B cell (primary cell): ENCODE measurements at regions not wholly inside any gene's neighbourhood (a gene's known extent, or its start where the extent isn't known, plus 50 kb on each side); places are given as distances from the start of the nearest gene placed in this dataset.
"Not testable (repeated sequence)": the region's sequence is repeated elsewhere in the genome, so short reads cannot be mapped to it uniquely, and the experiment has no call there.

Experiments used
- ATAC-seq: fragments of 200-7000 bp; cut with Tn5 transposase; one replicate; pipeline ENCODE4 v1.10.0; 2021; ENCODE audit warnings: low read depth, mild to moderate bottlenecking, moderate number of reproducible peaks, moderate library complexity
- CTCF ChIA-PET: fragments of 350-600 bp; sonication (Branson Sonifier 250); formaldehyde crosslinking; loops from one replicate; lab custom pipeline; 2021; ENCODE audit warnings: antibody characterized with exemption, inconsistent platforms; lab: Charles Lee
- POLR2A ChIA-PET: fragments of 350-600 bp; sonication (Branson Sonifier 250); formaldehyde crosslinking; loops from one replicate; lab custom pipeline; 2021; ENCODE audit warnings: antibody characterized with exemption; lab: Charles Lee
- DNase-seq: peaks from one replicate; pipeline ENCODE4 v3.0.0; 2013
- H2AFZ ChIP-seq: 2 replicates; pipeline ENCODE4 v1.6.1; 2012; ENCODE audit warnings: mild to moderate bottlenecking, low read depth, low read length; ENCODE audit not compliant: insufficient read depth, poor library complexity, severe bottlenecking
- H3K27ac ChIP-seq, 2 donors: 1 replicate in 1 of 2; 2 replicates in 1 of 2; pipeline ENCODE4 v1.5.1; 2012 to 2013; ENCODE audit warnings: low read length in 2 of 2, mild to moderate bottlenecking in 2 of 2, moderate library complexity in 1 of 2
- H3K27me3 ChIP-seq, 4 experiments: fragments of 200-600 bp in 1 of 4; sonication (generic) in 1 of 4; replicated peaks in 1 of 4; 1 replicate in 2 of 4; 2 replicates in 2 of 4; pipeline versions ENCODE4 v1.6.1 to v1.7.0; 2013 to 2016; ENCODE audit warnings: low read length in 3 of 4, mild to moderate bottlenecking in 2 of 4, mixed read lengths in 1 of 4, moderate library complexity in 1 of 4; ENCODE audit not compliant: insufficient read depth in 4 of 4, control insufficient read depth in 3 of 4; ENCODE audit errors: control extremely low read depth in 1 of 4
- H3K36me3 ChIP-seq, 2 experiments: replicated peaks in 1 of 2; 1 replicate in 1 of 2; 2 replicates in 1 of 2; pipeline versions ENCODE4 v1.6.1 to v1.7.1; 2013; ENCODE audit warnings: low read length in 1 of 2; ENCODE audit not compliant: insufficient read depth in 2 of 2, control insufficient read depth in 1 of 2; ENCODE audit errors: control extremely low read depth in 1 of 2, extremely low read depth in 1 of 2
- H3K4me1 ChIP-seq, 2 donors: fragments of 200-600 bp in 1 of 2; sonication (generic) in 1 of 2; 1 replicate in 1 of 2; 2 replicates in 1 of 2; pipeline versions ENCODE4 v1.5.1 to v1.6.1; 2013 to 2017; ENCODE audit warnings: low read length in 2 of 2; ENCODE audit not compliant: control insufficient read depth in 2 of 2, insufficient read depth in 2 of 2
- H3K4me2 ChIP-seq: replicated peaks from 2 replicates; pipeline ENCODE3; 2012; ENCODE audit warnings: mild to moderate bottlenecking, low read depth, low read length; ENCODE audit not compliant: poor library complexity, severe bottlenecking
- H3K4me3 ChIP-seq, 5 experiments: fragments of 200-600 bp in 1 of 5; sonication (generic) in 1 of 5; 1 replicate in 3 of 5; 2 replicates in 2 of 5; pipeline versions ENCODE4 v1.5.1 to v1.7.0; 2011 to 2016; ENCODE audit warnings: low read length in 4 of 5, mild to moderate bottlenecking in 4 of 5, low read depth in 2 of 5, control low read depth in 1 of 5, moderate library complexity in 1 of 5; ENCODE audit not compliant: insufficient read depth in 1 of 5; ENCODE audit errors: control extremely low read depth in 1 of 5, extremely low read depth in 1 of 5
- H3K79me2 ChIP-seq: fragments of 200-600 bp; sonication (generic); one replicate; pipeline ENCODE4 v1.6.0; 2016; ENCODE audit warnings: low read length; ENCODE audit not compliant: control insufficient read depth, insufficient read depth
- H3K9ac ChIP-seq: fragments of 200-600 bp; sonication (generic); 2 replicates; pipeline ENCODE4 v1.6.1; 2017; ENCODE audit warnings: mild to moderate bottlenecking, low read length, moderate library complexity
- H3K9me3 ChIP-seq, 3 donors: one replicate each; pipeline versions ENCODE4 v1.6.1 to v1.7.1; 2013; ENCODE audit warnings: low read length in 2 of 3; ENCODE audit not compliant: control insufficient read depth in 2 of 3, insufficient read depth in 1 of 3; ENCODE audit errors: control extremely low read depth in 1 of 3
- H4K20me1 ChIP-seq: 2 replicates; pipeline ENCODE4 v1.6.0; 2012; ENCODE audit warnings: mild to moderate bottlenecking, low read length; ENCODE audit not compliant: insufficient read depth, control insufficient read depth, poor library complexity, severe bottlenecking
- H3K27ac Mint-ChIP-seq: one replicate; pipeline ENCODE4 v1.8.0; 2021; ENCODE audit warnings: mixed read lengths
- H3K27me3 Mint-ChIP-seq: one replicate; pipeline ENCODE4 v1.8.0; 2021; ENCODE audit warnings: mixed read lengths
- H3K4me1 Mint-ChIP-seq: one replicate; pipeline ENCODE4 v1.8.0; 2021; ENCODE audit warnings: mixed read lengths
- H3K4me3 Mint-ChIP-seq: one replicate; pipeline ENCODE4 v1.8.0; 2021; ENCODE audit warnings: mixed read lengths
- H3K9me3 Mint-ChIP-seq: one replicate; pipeline ENCODE4 v1.8.0; 2022; ENCODE audit warnings: mixed read lengths; ENCODE audit not compliant: insufficient read depth
- CTCF ChIP-seq: fragments of 200-600 bp; IDR thresholded peaks from one replicate; pipeline ENCODE4 v1.8.0; 2022; ENCODE audit warnings: antibody characterized with exemption, mild to moderate bottlenecking
- EZH2 ChIP-seq: IDR thresholded peaks from 2 replicates; pipeline ENCODE4 v1.6.1; 2012; ENCODE audit warnings: borderline replicate concordance, low read depth, mild to moderate bottlenecking, moderate library complexity, low read length; ENCODE audit not compliant: insufficient read depth, poor library complexity, severe bottlenecking
- WGBS: methylation state at CpG from one replicate; pipeline ENCODE4 v1.1.5; 2013; ENCODE audit warnings: missing lambda C conversion rate; ENCODE audit not compliant: insufficient coverage; 5-methylcytosine and 5-hydroxymethylcytosine counted together
- intact Hi-C: fragments of 100-400 bp; cut with micrococcal nuclease; formaldehyde crosslinking; loops from one replicate; pipeline ENCODE4 v1.10.0; 2022

- DNase-seq (no peak), ATAC-seq (no peak)
- intact Hi-C loops: no loop called here
- Mint-ChIP-seq H3K4me1 (no peaks in the 10 kb centered on the region), H3K27me3 (no peaks in the 10 kb centered on the region), H3K27ac (no peak overlapping the region), H3K9me3 (no peaks in the 10 kb centered on the region), H3K4me3 (no peak overlapping the region)
- no peaks in the 10 kb centered on the region for H3K36me3 ChIP-seq
- H3K4me3 ChIP-seq: no peak overlapping the region
- ChIA-PET CTCF (no interaction called here), POLR2A (no interaction called here)
- WGBS: no CpG with 5 or more reads among the region's 2 CpGs
- H4K20me1 ChIP-seq: no peaks in the 10 kb centered on the region
- H3K27ac ChIP-seq: no peak overlapping the region
- no peaks in the 10 kb centered on the region for H3K4me1 ChIP-seq
- no peak overlapping the region for H3K4me2 ChIP-seq
- H3K79me2 ChIP-seq: no peaks in the 10 kb centered on the region
- no peak overlapping the region for H2AFZ ChIP-seq
- H3K9ac ChIP-seq: no peak overlapping the region
- TF ChIP-seq CTCF (no peak), EZH2 (no peak)
- no peaks in the 10 kb centered on the region for H3K27me3 ChIP-seq
- H3K9me3 ChIP-seq: no peaks in the 10 kb centered on the region
Measured at GRCh38 chr3:109702976-109703375, 365.6 kb upstream of the DPPA4 start.

GRCh38 chr3:109705133-109705532 lies 367.8 kb upstream of the DPPA4 start:
- DNase-seq, H3K9me3 ChIP-seq, H3K9me3 Mint-ChIP-seq, H3K36me3 ChIP-seq, H3K4me2 ChIP-seq, POLR2A ChIA-PET, H3K4me3 Mint-ChIP-seq, H4K20me1 ChIP-seq, H3K4me1 ChIP-seq, H3K9ac ChIP-seq, H3K27me3 Mint-ChIP-seq, H3K27ac Mint-ChIP-seq, H3K27ac ChIP-seq, CTCF ChIA-PET, H3K4me1 Mint-ChIP-seq, H2AFZ ChIP-seq, H3K79me2 ChIP-seq, H3K27me3 ChIP-seq, intact Hi-C loops, ATAC-seq, H3K4me3 ChIP-seq: not testable (repeated sequence)
- WGBS: no CpG with 5 or more reads among the region's 1 CpG
